AG04450 (cell line): ENCODE measurements at regions not wholly inside any gene's neighbourhood (a gene's known extent, or its start where the extent isn't known, plus 50 kb on each side); places are given as distances from the start of the nearest gene placed in this dataset.

ENCODE experiments used
- CTCF ChIA-PET: fragments of 300-600, 350-600 bp; formaldehyde crosslinking; extraction: SDS; loops from one replicate; lab custom pipeline; 2022; ENCODE audit warnings: antibody characterized with exemption, inconsistent platforms; lab: Charles Lee
- POLR2A ChIA-PET: fragments of 350-600 bp; formaldehyde crosslinking; extraction: SDS; loops from one replicate; lab custom pipeline; 2021; ENCODE audit warnings: antibody characterized with exemption, inconsistent platforms; lab: Yijun Ruan, JAX
- DNase-seq: peaks from one replicate; pipeline ENCODE4 v3.0.0-alpha.2; 2011; ENCODE audit warnings: low read depth, low spot score
- H3K27ac ChIP-seq: one replicate; pipeline ENCODE4 v1.5.1; 2012; ENCODE audit warnings: low read depth, low read length, control low read depth
- H3K27me3 ChIP-seq: one replicate; pipeline ENCODE4 v1.6.0; 2012; ENCODE audit warnings: low read length; ENCODE audit not compliant: control insufficient read depth, insufficient read depth
- H3K4me3 ChIP-seq: 2 replicates; pipeline ENCODE4 v1.5.1; 2011; ENCODE audit warnings: mild to moderate bottlenecking, low read depth, low read length, control low read depth
- H3K9me3 ChIP-seq: 2 replicates; pipeline ENCODE4 v1.5.1; 2012; ENCODE audit warnings: low read length; ENCODE audit not compliant: control insufficient read depth, insufficient read depth
- CTCF ChIP-seq: IDR thresholded peaks from 2 replicates; pipeline ENCODE4 v1.5.1; 2011; ENCODE audit warnings: low read depth, low read length, control low read depth, inconsistent platforms

GRCh38 chr20:43821795-43822194 is 92.9 kb upstream of the TOX2 start:
- H3K27ac ChIP-seq: no peak overlapping the region
- no peaks in the 10 kb centered on the region for H3K9me3 ChIP-seq
- peaks cover 6% of the 10 kb centered on the region for H3K27me3 ChIP-seq
- ChIA-PET POLR2A (no interaction called here), CTCF (interaction anchor here (1.0 to 1.2 kb wide), 2 partner anchors 71 to 259 kb away, joined by 3 to 4 read pairs; no protein-coding TSS in a partner anchor)
- no peak overlapping the region for H3K4me3 ChIP-seq
- no peak for DNase-seq
- TF ChIP-seq CTCF: no peak

- H3K27ac ChIP-seq: no peak overlapping the region
- no peak for TF ChIP-seq CTCF
- no peak for DNase-seq
- POLR2A ChIA-PET: interaction anchor here (0.5 kb wide), 1 partner anchor 508 kb away, joined by 3 read pairs; no protein-coding TSS in a partner anchor
- no peak overlapping the region for H3K4me3 ChIP-seq
- peaks cover 6% of the 10 kb centered on the region for H3K27me3 ChIP-seq
- H3K9me3 ChIP-seq: no peaks in the 10 kb centered on the region
- CTCF ChIA-PET: interaction anchor here (0.7 to 1.2 kb wide), 3 partner anchors 70 to 260 kb away, joined by 3 to 5 read pairs (median 4); no protein-coding TSS in a partner anchor
Measured at GRCh38 chr20:43820731-43821330, 93.8 kb upstream of the TOX2 start.

- Histone ChIP-seq H3K27me3 (no peaks in the 10 kb centered on the region), H3K27ac (no peak overlapping the region), H3K9me3 (peaks cover 3% of the 10 kb centered on the region; the same call in 1 of the 2 replicates), H3K4me3 (no peak overlapping the region)
- no peak for DNase-seq
- CTCF ChIA-PET: no interaction called here
- POLR2A ChIA-PET: no interaction called here
- no peak for TF ChIP-seq CTCF
Measured at GRCh38 chr20:43812216-43812615, 85.4 kb upstream of the GTSF1L start.

GRCh38 chr20:43809206-43809819 is 82.5 kb upstream of the GTSF1L start:
- CTCF ChIA-PET: no interaction called here
- POLR2A ChIA-PET: interaction anchor here (0.7 kb wide), 1 partner anchor 172 kb away, joined by 3 read pairs; no protein-coding TSS in a partner anchor
- no peak for TF ChIP-seq CTCF

GRCh38 chr20:43804781-43805180 is 78.0 kb upstream of the GTSF1L start:
- Histone ChIP-seq H3K27ac (no peak overlapping the region), H3K9me3 (peaks cover 6% of the 10 kb centered on the region), H3K4me3 (no peak overlapping the region), H3K27me3 (peaks cover 2% of the 10 kb centered on the region)
- no peak for DNase-seq
- no peak for TF ChIP-seq CTCF
- ChIA-PET POLR2A (no interaction called here), CTCF (no interaction called here)

More at GRCh38 chr20:43809206-43809819, 82.5 kb upstream of the GTSF1L start:
- Histone ChIP-seq H3K27ac (no peak overlapping the region), H3K9me3 (peaks cover 3% of the 10 kb centered on the region; the same call in 1 of the 2 replicates), H3K27me3 (peaks cover 2% of the 10 kb centered on the region), H3K4me3 (no peak overlapping the region)
- DNase-seq: no peak
